K562 (cell line): ENCODE measurements at regions not wholly inside any gene's neighbourhood (a gene's known extent, or its start where the extent isn't known, plus 50 kb on each side); places are given as distances from the start of the nearest gene placed in this dataset.

Source experiments
- BHLHE40 ChIP-seq: IDR thresholded peaks from 2 replicates; pipeline ENCODE4 v1.6.1; 2011; ENCODE audit warnings: low read length, improper control_type of control experiment
- ELF4 ChIP-seq: fragments of 450-650 bp; formaldehyde crosslinking; IDR thresholded peaks from 2 replicates; pipeline ENCODE4 v1.4.0; 2022; ENCODE audit warnings: missing genetic modification characterization
- KAT2B ChIP-seq: IDR thresholded peaks from one replicate; pipeline ENCODE4 v1.6.1; 2012; ENCODE audit warnings: low read depth, mild to moderate bottlenecking, control low read depth, inconsistent platforms, low read length, moderate library complexity
- MAFG ChIP-seq: fragments of 450-650 bp; conservative IDR thresholded peaks from 2 replicates; pipeline ENCODE4 v1.6.1; 2016; ENCODE audit warnings: missing genetic modification characterization, missing compliant biosample characterization
- NR1H2 ChIP-seq: sonication (generic); formaldehyde crosslinking; IDR thresholded peaks from 2 replicates; pipeline ENCODE4 v1.4.0; 2020; ENCODE audit warnings: mild to moderate bottlenecking, missing genetic modification reagents
- PTBP1 ChIP-seq: fragments of 200-400 bp; formaldehyde crosslinking; IDR thresholded peaks from 2 replicates; pipeline ENCODE4 v1.6.1; 2017; ENCODE audit warnings: low read depth, low read length
- RBM25 ChIP-seq: fragments of 200-400 bp; formaldehyde crosslinking; IDR thresholded peaks from 2 replicates; pipeline ENCODE4 v1.6.1; 2018; ENCODE audit warnings: low read length, low read depth, moderate library complexity; ENCODE audit not compliant: severe bottlenecking
- ZBTB1 ChIP-seq: sonication (generic); formaldehyde crosslinking; IDR thresholded peaks from 2 replicates; pipeline ENCODE4 v1.8.1; 2023; ENCODE audit warnings: missing genetic modification reagents, low read depth, mild to moderate bottlenecking, borderline replicate concordance
- ZNF146 ChIP-seq: IDR thresholded peaks from one replicate; pipeline ENCODE4 v1.6.1; 2018; ENCODE audit warnings: missing compliant biosample characterization; ENCODE audit not compliant: unreplicated experiment
- ZNF174 ChIP-seq: fragments of 250-450 bp; sonication (Bioruptor Pico); IDR thresholded peaks from 2 replicates; pipeline ENCODE4 v1.4.0; 2020; ENCODE audit warnings: mild to moderate bottlenecking
- TF ChIP-seq, protein P1 (sequence below), 2 experiments: fragments of 450-650 bp in 1 of 2; sonication (generic) in 1 of 2; formaldehyde crosslinking in 1 of 2; IDR thresholded peaks; 2 replicates each; pipeline versions ENCODE4 v1.7.1 to v1.9.0; 2016 to 2022; ENCODE audit warnings: inconsistent platforms in 1 of 2, mild to moderate bottlenecking in 1 of 2, missing genetic modification reagents in 1 of 2
- TF ChIP-seq, protein P2 (sequence below): sonication (generic); formaldehyde crosslinking; IDR thresholded peaks from 2 replicates; pipeline ENCODE4 v1.9.0; 2022; ENCODE audit warnings: mild to moderate bottlenecking, missing genetic modification reagents
- TF ChIP-seq, protein P3 (sequence below): fragments of 450-650 bp; formaldehyde crosslinking; IDR thresholded peaks from 2 replicates; pipeline ENCODE4 v1.4.0; 2020; ENCODE audit warnings: mild to moderate bottlenecking, moderate library complexity

DNA sequence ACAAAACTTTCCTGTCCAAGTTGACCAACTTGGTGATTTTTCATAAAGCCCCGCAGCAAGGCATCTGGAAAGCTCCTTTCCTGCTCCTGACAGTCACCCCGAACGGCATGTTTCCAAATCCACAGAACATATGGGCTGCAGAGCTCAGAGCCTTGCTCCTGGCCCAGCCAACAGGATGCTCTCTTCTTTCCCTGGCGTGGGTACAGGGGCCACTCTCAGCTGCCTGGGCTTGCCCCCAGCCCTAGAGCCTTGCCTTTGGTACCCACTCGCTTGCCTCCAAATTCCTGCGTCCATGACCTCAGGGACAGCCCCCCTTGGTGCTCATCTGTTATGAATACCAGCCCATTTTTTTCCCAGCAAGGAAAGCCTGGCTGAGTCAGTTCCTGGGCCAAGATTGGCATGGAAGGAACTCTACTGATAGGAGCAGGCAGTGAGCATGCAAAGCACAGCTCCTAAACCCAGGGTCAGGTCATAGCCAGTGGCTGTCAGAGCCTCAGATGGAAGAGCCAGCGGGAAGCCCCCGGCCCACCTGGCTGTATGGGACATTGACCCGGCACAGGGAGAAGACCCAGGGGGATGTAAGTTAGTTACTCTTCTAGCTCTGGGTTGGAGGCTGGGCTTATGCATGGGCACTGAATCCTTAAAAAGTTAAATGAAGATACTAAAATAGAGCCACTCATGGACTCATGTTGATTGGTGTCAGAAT, 105.3 kb upstream of the RTL1 start (continued):
- TF ChIP-seq, protein P1, sequence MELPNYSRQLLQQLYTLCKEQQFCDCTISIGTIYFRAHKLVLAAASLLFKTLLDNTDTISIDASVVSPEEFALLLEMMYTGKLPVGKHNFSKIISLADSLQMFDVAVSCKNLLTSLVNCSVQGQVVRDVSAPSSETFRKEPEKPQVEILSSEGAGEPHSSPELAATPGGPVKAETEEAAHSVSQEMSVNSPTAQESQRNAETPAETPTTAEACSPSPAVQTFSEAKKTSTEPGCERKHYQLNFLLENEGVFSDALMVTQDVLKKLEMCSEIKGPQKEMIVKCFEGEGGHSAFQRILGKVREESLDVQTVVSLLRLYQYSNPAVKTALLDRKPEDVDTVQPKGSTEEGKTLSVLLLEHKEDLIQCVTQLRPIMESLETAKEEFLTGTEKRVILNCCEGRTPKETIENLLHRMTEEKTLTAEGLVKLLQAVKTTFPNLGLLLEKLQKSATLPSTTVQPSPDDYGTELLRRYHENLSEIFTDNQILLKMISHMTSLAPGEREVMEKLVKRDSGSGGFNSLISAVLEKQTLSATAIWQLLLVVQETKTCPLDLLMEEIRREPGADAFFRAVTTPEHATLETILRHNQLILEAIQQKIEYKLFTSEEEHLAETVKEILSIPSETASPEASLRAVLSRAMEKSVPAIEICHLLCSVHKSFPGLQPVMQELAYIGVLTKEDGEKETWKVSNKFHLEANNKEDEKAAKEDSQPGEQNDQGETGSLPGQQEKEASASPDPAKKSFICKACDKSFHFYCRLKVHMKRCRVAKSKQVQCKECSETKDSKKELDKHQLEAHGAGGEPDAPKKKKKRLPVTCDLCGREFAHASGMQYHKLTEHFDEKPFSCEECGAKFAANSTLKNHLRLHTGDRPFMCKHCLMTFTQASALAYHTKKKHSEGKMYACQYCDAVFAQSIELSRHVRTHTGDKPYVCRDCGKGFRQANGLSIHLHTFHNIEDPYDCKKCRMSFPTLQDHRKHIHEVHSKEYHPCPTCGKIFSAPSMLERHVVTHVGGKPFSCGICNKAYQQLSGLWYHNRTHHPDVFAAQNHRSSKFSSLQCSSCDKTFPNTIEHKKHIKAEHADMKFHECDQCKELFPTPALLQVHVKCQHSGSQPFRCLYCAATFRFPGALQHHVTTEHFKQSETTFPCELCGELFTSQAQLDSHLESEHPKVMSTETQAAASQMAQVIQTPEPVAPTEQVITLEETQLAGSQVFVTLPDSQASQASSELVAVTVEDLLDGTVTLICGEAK (IDR thresholded peaks at IDR 0.05) = no peak
- TF ChIP-seq, protein P1 (CRISPR knock-in tag; IDR thresholded peaks at IDR 0.05) = no peak
- no peak for TF ChIP-seq MAFG
- TF ChIP-seq BHLHE40 = no peak
- no peak for TF ChIP-seq KAT2B
- TF ChIP-seq ZBTB1 (CRISPR knock-in tag) = no peak
- TF ChIP-seq, protein P2, sequence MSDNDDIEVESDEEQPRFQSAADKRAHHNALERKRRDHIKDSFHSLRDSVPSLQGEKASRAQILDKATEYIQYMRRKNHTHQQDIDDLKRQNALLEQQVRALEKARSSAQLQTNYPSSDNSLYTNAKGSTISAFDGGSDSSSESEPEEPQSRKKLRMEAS (CRISPR knock-in tag) = no peak
- no peak for TF ChIP-seq ZNF146 (CRISPR knock-in tag)
- no peak for TF ChIP-seq PTBP1
- TF ChIP-seq ZNF174 (CRISPR knock-in tag) = no peak
- no peak for TF ChIP-seq NR1H2 (CRISPR knock-in tag)
- no peak for TF ChIP-seq RBM25
- TF ChIP-seq ELF4 (CRISPR knock-in tag) = no peak
- TF ChIP-seq, protein P3, sequence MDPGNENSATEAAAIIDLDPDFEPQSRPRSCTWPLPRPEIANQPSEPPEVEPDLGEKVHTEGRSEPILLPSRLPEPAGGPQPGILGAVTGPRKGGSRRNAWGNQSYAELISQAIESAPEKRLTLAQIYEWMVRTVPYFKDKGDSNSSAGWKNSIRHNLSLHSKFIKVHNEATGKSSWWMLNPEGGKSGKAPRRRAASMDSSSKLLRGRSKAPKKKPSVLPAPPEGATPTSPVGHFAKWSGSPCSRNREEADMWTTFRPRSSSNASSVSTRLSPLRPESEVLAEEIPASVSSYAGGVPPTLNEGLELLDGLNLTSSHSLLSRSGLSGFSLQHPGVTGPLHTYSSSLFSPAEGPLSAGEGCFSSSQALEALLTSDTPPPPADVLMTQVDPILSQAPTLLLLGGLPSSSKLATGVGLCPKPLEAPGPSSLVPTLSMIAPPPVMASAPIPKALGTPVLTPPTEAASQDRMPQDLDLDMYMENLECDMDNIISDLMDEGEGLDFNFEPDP (CRISPR knock-in tag) = no peak
